CD4-positive, alpha-beta memory T cell (primary cell): ENCODE measurements at regions not wholly inside any gene's neighbourhood (a gene's known extent, or its start where the extent isn't known, plus 50 kb on each side); places are given as distances from the start of the nearest gene placed in this dataset.

Experiments
- CTCF ChIA-PET: fragments of 350-600 bp; sonication (Branson Sonifier 250); formaldehyde crosslinking; loops from one replicate; lab custom pipeline; 2021; ENCODE audit warnings: inconsistent platforms; ENCODE audit not compliant: partially characterized antibody; lab: Charles Lee
- POLR2A ChIA-PET: fragments of 350-600 bp; sonication (Branson Sonifier 250); formaldehyde crosslinking; loops from one replicate; lab custom pipeline; 2021; ENCODE audit not compliant: partially characterized antibody; lab: Charles Lee
- DNase-seq, 5 donors: peaks; one replicate each; pipeline versions ENCODE4 v3.0.0 to v3.0.0-alpha.2; 2020 to 2022; ENCODE audit warnings: mixed read lengths in 1 of 5
- H3K27ac ChIP-seq: one replicate; pipeline ENCODE4 v1.7.0; 2013; ENCODE audit warnings: low read depth, low read length
- H3K27me3 ChIP-seq: 2 replicates; pipeline ENCODE4 v1.7.0; 2013; ENCODE audit warnings: mild to moderate bottlenecking, low read length, moderate library complexity; ENCODE audit not compliant: insufficient read depth
- H3K36me3 ChIP-seq: 2 replicates; pipeline ENCODE4 v1.7.0; 2013; ENCODE audit warnings: mild to moderate bottlenecking, low read length, moderate library complexity; ENCODE audit not compliant: insufficient read depth
- H3K4me1 ChIP-seq: 2 replicates; pipeline ENCODE4 v1.7.0; 2013; ENCODE audit warnings: mild to moderate bottlenecking, low read length, moderate library complexity; ENCODE audit not compliant: insufficient read depth
- H3K4me3 ChIP-seq, 2 donors: one replicate each; pipeline ENCODE4 v1.7.0; 2013; ENCODE audit warnings: low read length in 2 of 2, mild to moderate bottlenecking in 1 of 2
- H3K9me3 ChIP-seq, 2 donors: one replicate each; pipeline ENCODE4 v1.7.0; 2013; ENCODE audit warnings: low read length in 2 of 2, control low read depth in 1 of 2; ENCODE audit not compliant: control insufficient read depth in 1 of 2
- H3K27ac Mint-ChIP-seq, 7 donors: one replicate each; pipeline ENCODE4 v1.8.0; 2020 to 2021; ENCODE audit warnings: mixed read lengths in 7 of 7, mild to moderate bottlenecking in 6 of 7, inconsistent platforms in 3 of 7, moderate library complexity in 3 of 7
- H3K27me3 Mint-ChIP-seq, 2 donors: one replicate each; pipeline ENCODE4 v1.8.0; 2020 to 2021; ENCODE audit warnings: mixed read lengths in 2 of 2
- H3K36me3 Mint-ChIP-seq, 2 donors: one replicate each; pipeline ENCODE4 v1.8.0; 2020 to 2021; ENCODE audit warnings: mixed read lengths in 2 of 2, inconsistent platforms in 1 of 2, mild to moderate bottlenecking in 1 of 2
- H3K4me1 Mint-ChIP-seq, 4 donors: one replicate each; pipeline ENCODE4 v1.8.0; 2020 to 2021; ENCODE audit warnings: mixed read lengths in 4 of 4, mild to moderate bottlenecking in 1 of 4
- H3K4me3 Mint-ChIP-seq, 8 donors: one replicate each; pipeline ENCODE4 v1.8.0; 2020 to 2021; ENCODE audit warnings: mixed read lengths in 8 of 8, mild to moderate bottlenecking in 7 of 8, moderate library complexity in 6 of 8, inconsistent platforms in 3 of 8
- H3K9me3 Mint-ChIP-seq, 8 donors: one replicate each; pipeline ENCODE4 v1.8.0; 2020 to 2021; ENCODE audit warnings: mixed read lengths in 8 of 8, mild to moderate bottlenecking in 5 of 8, inconsistent platforms in 3 of 8, moderate library complexity in 1 of 8
- intact Hi-C: fragments of 100-400 bp; cut with micrococcal nuclease; formaldehyde crosslinking; loops from one replicate; pipeline ENCODE4 v1.15.1; 2023

DNA sequence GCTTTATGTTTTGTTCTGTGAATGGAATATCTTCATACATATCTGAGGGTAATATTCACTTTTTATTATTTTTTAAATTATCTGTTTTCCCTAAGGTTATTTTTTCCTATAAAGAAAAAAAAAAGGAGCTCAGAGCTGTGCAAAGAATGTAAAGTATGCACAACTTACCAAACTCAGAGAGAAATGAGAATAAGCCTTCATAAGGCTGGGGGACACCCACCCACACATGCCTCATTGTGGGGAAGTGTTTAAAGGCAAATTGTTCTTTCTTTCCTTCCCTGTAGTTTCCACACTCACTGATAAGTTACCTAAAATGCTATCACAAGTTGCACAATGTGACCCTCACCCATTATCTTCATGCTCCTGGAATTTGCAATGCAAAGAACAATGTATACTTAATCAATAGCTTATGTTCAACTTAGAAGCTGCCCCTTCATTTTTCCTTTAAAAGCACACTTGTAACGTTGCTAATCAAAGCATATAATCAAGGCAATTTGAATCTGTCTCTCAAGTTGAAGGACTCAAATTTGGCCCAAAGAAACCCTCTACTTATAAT lies 108.1 kb downstream of the GNAT3 start:
- no peaks in the 10 kb centered on the region for H3K4me1 Mint-ChIP-seq
- Histone ChIP-seq H3K9me3 (peaks cover 0 to 4% of the 10 kb centered on the region in 2 donors), H3K4me1 (no peaks in the 10 kb centered on the region), H3K4me3 (no peak overlapping the region), H3K27me3 (no peaks in the 10 kb centered on the region), H3K36me3 (no peaks in the 10 kb centered on the region), H3K27ac (no peak overlapping the region)
- H3K36me3 Mint-ChIP-seq = no peaks in the 10 kb centered on the region
- peaks cover 0 to 13% (median 0%) of the 10 kb centered on the region in 8 donors for H3K9me3 Mint-ChIP-seq
- H3K4me3 Mint-ChIP-seq = no peak overlapping the region
- H3K27ac Mint-ChIP-seq = no peak overlapping the region
- H3K27me3 Mint-ChIP-seq = no peaks in the 10 kb centered on the region
- ChIA-PET POLR2A (no interaction called here), CTCF (no interaction called here)
- DNase-seq = no peak
- intact Hi-C loops = no loop called here

GRCh38 chr7:80401708-80402107 lies 110.2 kb downstream of the GNAT3 start:
- Mint-ChIP-seq H3K27ac (no peak overlapping the region), H3K4me1 (no peaks in the 10 kb centered on the region), H3K36me3 (no peaks in the 10 kb centered on the region), H3K4me3 (no peak overlapping the region), H3K27me3 (no peaks in the 10 kb centered on the region), H3K9me3 (peaks cover 0 to 11% (median 0%) of the 10 kb centered on the region in 8 donors)
- Histone ChIP-seq H3K4me1 (no peaks in the 10 kb centered on the region), H3K4me3 (no peak overlapping the region), H3K9me3 (peaks cover 0 to 4% of the 10 kb centered on the region in 2 donors), H3K27ac (no peak overlapping the region), H3K27me3 (no peaks in the 10 kb centered on the region), H3K36me3 (no peaks in the 10 kb centered on the region)
- POLR2A ChIA-PET = no interaction called here
- DNase-seq = no peak
- CTCF ChIA-PET = no interaction called here
- intact Hi-C loops = no loop called here

GRCh38 chr7:80393786-80394185 lies 118.1 kb downstream of the GNAT3 start:
- DNase-seq = no peak
- Histone ChIP-seq H3K36me3 (no peaks in the 10 kb centered on the region), H3K27ac (no peak overlapping the region), H3K9me3 (no peaks in the 10 kb centered on the region), H3K27me3 (no peaks in the 10 kb centered on the region), H3K4me1 (no peaks in the 10 kb centered on the region), H3K4me3 (no peak overlapping the region)
- intact Hi-C loops = no loop called here
- ChIA-PET CTCF (no interaction called here), POLR2A (no interaction called here)
- H3K4me1 Mint-ChIP-seq = no peaks in the 10 kb centered on the region
- H3K27ac Mint-ChIP-seq = no peak overlapping the region
- H3K36me3 Mint-ChIP-seq = no peaks in the 10 kb centered on the region
- H3K9me3 Mint-ChIP-seq = peaks cover 0 to 15% (median 4%) of the 10 kb centered on the region in 8 donors
- no peak overlapping the region for H3K4me3 Mint-ChIP-seq
- no peaks in the 10 kb centered on the region for H3K27me3 Mint-ChIP-seq

- Histone ChIP-seq H3K36me3 (no peaks in the 10 kb centered on the region), H3K4me3 (no peak overlapping the region), H3K9me3 (no peaks in the 10 kb centered on the region), H3K27ac (no peak overlapping the region), H3K27me3 (no peaks in the 10 kb centered on the region), H3K4me1 (no peaks in the 10 kb centered on the region)
- ChIA-PET POLR2A (no interaction called here), CTCF (no interaction called here)
- Mint-ChIP-seq H3K4me3 (no peak overlapping the region), H3K4me1 (no peaks in the 10 kb centered on the region), H3K27ac (no peak overlapping the region), H3K36me3 (no peaks in the 10 kb centered on the region), H3K27me3 (no peaks in the 10 kb centered on the region), H3K9me3 (peaks cover 0 to 15% (median 4%) of the 10 kb centered on the region in 8 donors)
- intact Hi-C loops = no loop called here
- no peak for DNase-seq
Measured at GRCh38 chr7:80392229-80393169, 119.4 kb downstream of the GNAT3 start.

- no peak for DNase-seq
- H3K4me3 Mint-ChIP-seq = no peak overlapping the region
- ChIA-PET CTCF (no interaction called here), POLR2A (no interaction called here)
- no peak overlapping the region for H3K27ac ChIP-seq
- H3K9me3 ChIP-seq = no peaks in the 10 kb centered on the region
- H3K4me3 ChIP-seq = no peak overlapping the region
- H3K4me1 ChIP-seq = no peaks in the 10 kb centered on the region
- no peaks in the 10 kb centered on the region for H3K36me3 Mint-ChIP-seq
- H3K27me3 ChIP-seq = no peaks in the 10 kb centered on the region
- no peaks in the 10 kb centered on the region for H3K4me1 Mint-ChIP-seq
- H3K27ac Mint-ChIP-seq = no peak overlapping the region
- H3K27me3 Mint-ChIP-seq = no peaks in the 10 kb centered on the region
- no peaks in the 10 kb centered on the region for H3K36me3 ChIP-seq
- intact Hi-C loops = no loop called here
- peaks cover 0 to 15% (median 5%) of the 10 kb centered on the region in 8 donors for H3K9me3 Mint-ChIP-seq
Measured at GRCh38 chr7:80387634-80388193, 124.2 kb downstream of the GNAT3 start.

DNA sequence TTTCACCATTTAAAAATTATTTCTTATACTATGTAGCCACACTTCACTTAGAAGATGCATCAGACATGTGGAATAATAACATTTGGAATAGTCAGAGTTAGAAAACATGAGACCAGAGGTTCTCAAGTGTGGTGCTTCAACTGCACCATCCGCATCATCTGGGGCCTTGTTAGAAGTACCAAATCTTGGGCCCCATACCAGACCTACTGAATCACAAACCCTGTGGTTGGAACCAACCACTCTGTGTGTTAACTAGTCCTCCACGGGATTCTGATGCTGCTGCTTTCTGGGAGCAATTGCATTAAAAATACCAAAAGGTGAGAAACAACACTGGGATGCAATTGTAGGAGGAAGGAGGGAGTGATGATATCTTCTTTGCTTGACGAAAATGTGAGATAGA lies 125.2 kb downstream of the GNAT3 start:
- POLR2A ChIA-PET = no interaction called here
- H3K4me1 Mint-ChIP-seq = no peaks in the 10 kb centered on the region
- no peak overlapping the region for H3K27ac Mint-ChIP-seq

GRCh38 chr7:80385508-80385907 lies 126.4 kb downstream of the GNAT3 start:
- Mint-ChIP-seq H3K27ac (no peak overlapping the region), H3K4me3 (no peak overlapping the region), H3K36me3 (no peaks in the 10 kb centered on the region), H3K4me1 (no peaks in the 10 kb centered on the region), H3K27me3 (no peaks in the 10 kb centered on the region), H3K9me3 (peaks cover 0 to 6% (median 4%) of the 10 kb centered on the region in 8 donors)
- ChIA-PET CTCF (no interaction called here), POLR2A (no interaction called here)
- DNase-seq = no peak
- intact Hi-C loops = no loop called here
- Histone ChIP-seq H3K27me3 (no peaks in the 10 kb centered on the region), H3K27ac (no peak overlapping the region), H3K4me3 (no peak overlapping the region), H3K36me3 (no peaks in the 10 kb centered on the region), H3K9me3 (no peaks in the 10 kb centered on the region), H3K4me1 (no peaks in the 10 kb centered on the region)

More for the DNA sequence above, 125.2 kb downstream of the GNAT3 start:
- Histone ChIP-seq H3K36me3 (no peaks in the 10 kb centered on the region), H3K4me3 (no peak overlapping the region), H3K27me3 (no peaks in the 10 kb centered on the region), H3K4me1 (no peaks in the 10 kb centered on the region), H3K27ac (no peak overlapping the region), H3K9me3 (no peaks in the 10 kb centered on the region)
- no peak for DNase-seq
- intact Hi-C loops = no loop called here
- CTCF ChIA-PET = no interaction called here
- no peaks in the 10 kb centered on the region for H3K27me3 Mint-ChIP-seq
- no peaks in the 10 kb centered on the region for H3K36me3 Mint-ChIP-seq
- H3K9me3 Mint-ChIP-seq = peaks cover 0 to 11% (median 5%) of the 10 kb centered on the region in 8 donors
- no peak overlapping the region for H3K4me3 Mint-ChIP-seq
